Progenitor cell of endocrine pancreas (in vitro differentiated cells): ENCODE measurements at regions not wholly inside any gene's neighbourhood (a gene's known extent, or its start where the extent isn't known, plus 50 kb on each side); places are given as distances from the start of the nearest gene placed in this dataset.

Experiments
- DNase-seq: peaks from one replicate; pipeline ENCODE4 v3.0.0; 2021; ENCODE audit warnings: low spot score; ENCODE audit not compliant: unreplicated experiment
- H3K27ac Mint-ChIP-seq: 2 replicates; pipeline ENCODE4 v1.8.0; 2021; ENCODE audit warnings: mild to moderate bottlenecking, moderate library complexity, mixed read lengths
- H3K27me3 Mint-ChIP-seq: 2 replicates; pipeline ENCODE4 v1.8.0; 2021; ENCODE audit warnings: mixed read lengths
- H3K36me3 Mint-ChIP-seq: 2 replicates; pipeline ENCODE4 v1.8.0; 2022; ENCODE audit warnings: mixed read lengths; ENCODE audit not compliant: insufficient read depth
- H3K4me1 Mint-ChIP-seq: 2 replicates; pipeline ENCODE4 v1.8.0; 2021; ENCODE audit warnings: low read depth, mixed read lengths
- H3K4me3 Mint-ChIP-seq: 2 replicates; pipeline ENCODE4 v1.8.0; 2021; ENCODE audit warnings: low read depth, mild to moderate bottlenecking, moderate library complexity, mixed read lengths
- H3K9me3 Mint-ChIP-seq: 2 replicates; pipeline ENCODE4 v1.8.0; 2021; ENCODE audit warnings: low read depth, mixed read lengths
- CTCF ChIP-seq: fragments of 200-600 bp; sonication (generic); IDR thresholded peaks from one replicate; pipeline ENCODE4 v1.5.0; 2021; ENCODE audit warnings: antibody characterized with exemption, mild to moderate bottlenecking; ENCODE audit not compliant: unreplicated experiment

- no peak for TF ChIP-seq CTCF
- peaks cover 2% of the 10 kb centered on the region for H3K27me3 Mint-ChIP-seq
- H3K27ac Mint-ChIP-seq: no peak overlapping the region
- no peaks in the 10 kb centered on the region for H3K4me1 Mint-ChIP-seq
- no peak overlapping the region for H3K4me3 Mint-ChIP-seq
- no peaks in the 10 kb centered on the region for H3K9me3 Mint-ChIP-seq
- no peaks in the 10 kb centered on the region for H3K36me3 Mint-ChIP-seq
- no peak for DNase-seq
These were observed 176.8 kb upstream of the ASIC2 start for GRCh38 chr17:33469911-33470310.

GRCh38 chr17:33473061-33473460 is 180.0 kb upstream of the ASIC2 start:
- Mint-ChIP-seq H3K27me3 (peaks cover 3% of the 10 kb centered on the region), H3K27ac (no peak overlapping the region), H3K4me1 (no peaks in the 10 kb centered on the region), H3K36me3 (no peaks in the 10 kb centered on the region), H3K9me3 (no peaks in the 10 kb centered on the region), H3K4me3 (no peak overlapping the region)
- no peak for TF ChIP-seq CTCF
- DNase-seq: no peak

GRCh38 chr17:33474789-33475188 is 181.7 kb upstream of the ASIC2 start:
- no peaks in the 10 kb centered on the region for H3K36me3 Mint-ChIP-seq
- no peak for DNase-seq

GRCh38 chr17:33475594-33475993 is 182.5 kb upstream of the ASIC2 start:
- Mint-ChIP-seq H3K9me3 (no peaks in the 10 kb centered on the region), H3K4me1 (no peaks in the 10 kb centered on the region), H3K4me3 (no peak overlapping the region), H3K27me3 (peaks cover 3% of the 10 kb centered on the region), H3K36me3 (no peaks in the 10 kb centered on the region), H3K27ac (no peak overlapping the region)
- no peak for DNase-seq
- no peak for TF ChIP-seq CTCF

More at GRCh38 chr17:33474789-33475188, 181.7 kb upstream of the ASIC2 start:
- no peak overlapping the region for H3K4me3 Mint-ChIP-seq
- H3K27me3 Mint-ChIP-seq: peaks cover 3% of the 10 kb centered on the region
- no peak overlapping the region for H3K27ac Mint-ChIP-seq
- no peaks in the 10 kb centered on the region for H3K9me3 Mint-ChIP-seq
- H3K4me1 Mint-ChIP-seq: no peaks in the 10 kb centered on the region
- TF ChIP-seq CTCF: no peak

GRCh38 chr17:33481652-33482051 is 188.6 kb upstream of the ASIC2 start:
- DNase-seq: no peak
- Mint-ChIP-seq H3K27me3 (no peaks in the 10 kb centered on the region), H3K36me3 (no peaks in the 10 kb centered on the region), H3K27ac (no peak overlapping the region), H3K9me3 (no peaks in the 10 kb centered on the region), H3K4me1 (no peaks in the 10 kb centered on the region), H3K4me3 (no peak overlapping the region)
- TF ChIP-seq CTCF: no peak
